SU-DHL-6 (cell line): ENCODE measurements at regions not wholly inside any gene's neighbourhood (a gene's known extent, or its start where the extent isn't known, plus 50 kb on each side); places are given as distances from the start of the nearest gene placed in this dataset.

Experiments used
- H2AFZ ChIP-seq: fragments of 200-600 bp; sonication (generic); 2 replicates; pipeline ENCODE4 v1.6.1; 2014; ENCODE audit warnings: low read depth, mild to moderate bottlenecking, moderate library complexity, mixed read lengths, antibody characterized with exemption, low read length; ENCODE audit not compliant: severe bottlenecking
- H3F3A ChIP-seq: fragments of 200-600 bp; shearing (Covaris generic); 2 replicates; pipeline ENCODE4 v1.6.0; 2016; ENCODE audit warnings: antibody characterized with exemption, mild to moderate bottlenecking; ENCODE audit not compliant: insufficient read depth
- H3K27ac ChIP-seq: fragments of 200-600 bp; sonication (generic); 2 replicates; pipeline ENCODE4 v1.5.1; 2016; ENCODE audit warnings: low read depth, mild to moderate bottlenecking, low read length, moderate library complexity, mixed read lengths
- H3K27me3 ChIP-seq: fragments of 200-600 bp; sonication (generic), shearing (Covaris generic); 2 replicates; pipeline ENCODE4 v1.6.0; 2014; ENCODE audit warnings: mild to moderate bottlenecking, low read length
- H3K36me3 ChIP-seq: fragments of 200-600 bp; sonication (generic); 2 replicates; pipeline ENCODE4 v1.6.1; 2014; ENCODE audit warnings: mild to moderate bottlenecking, low read length, mixed read lengths
- H3K4me2 ChIP-seq: fragments of 300-600, 200-600 bp; shearing (Covaris generic), sonication (generic); 2 replicates; pipeline ENCODE4 v1.6.0; 2014; ENCODE audit warnings: low read length, low read depth, mild to moderate bottlenecking; ENCODE audit not compliant: poor library complexity, severe bottlenecking
- H3K4me3 ChIP-seq: fragments of 200-600 bp; sonication (generic); 2 replicates; pipeline ENCODE4 v1.5.1; 2014; ENCODE audit warnings: antibody characterized with exemption, low read length, mild to moderate bottlenecking, mixed read lengths; ENCODE audit not compliant: insufficient read depth, poor library complexity, severe bottlenecking
- H3K79me2 ChIP-seq: fragments of 200-600 bp; sonication (generic); 2 replicates; pipeline ENCODE4 v1.6.1; 2014; ENCODE audit warnings: mild to moderate bottlenecking, low read length, moderate library complexity; ENCODE audit not compliant: insufficient read depth
- H3K9ac ChIP-seq: fragments of 200-600 bp; sonication (generic); 2 replicates; pipeline ENCODE4 v1.7.0; 2014; ENCODE audit warnings: mild to moderate bottlenecking, low read length
- H3K9me2 ChIP-seq: fragments of 200-600 bp; sonication (generic); replicated peaks from 2 replicates; pipeline ENCODE4 v1.6.1; 2014; ENCODE audit warnings: low read length; ENCODE audit not compliant: insufficient read depth
- H3K9me3 ChIP-seq: fragments of 200-600 bp; sonication (generic); 2 replicates; pipeline ENCODE4 v1.6.1; 2014; ENCODE audit warnings: low read length, mixed read lengths; ENCODE audit not compliant: insufficient read depth
- H4K20me1 ChIP-seq: fragments of 200-600 bp; sonication (generic); 2 replicates; pipeline ENCODE4 v1.6.1; 2014; ENCODE audit warnings: low read depth, mild to moderate bottlenecking, antibody characterized with exemption, low read length, moderate library complexity, mixed read lengths
- CTCF ChIP-seq: fragments of 200-600 bp; sonication (generic); IDR thresholded peaks from one replicate; pipeline ENCODE4 v1.5.1; 2017; ENCODE audit warnings: antibody characterized with exemption, mild to moderate bottlenecking, low read length, moderate library complexity; ENCODE audit not compliant: insufficient read depth, poor library complexity, severe bottlenecking
- EZH2phosphoT487 ChIP-seq: fragments of 200-600 bp; sonication (generic), shearing (Covaris generic); conservative IDR thresholded peaks from 2 replicates; pipeline ENCODE4 v1.6.1; 2018; ENCODE audit warnings: mild to moderate bottlenecking, antibody characterized with exemption, low read length, moderate library complexity, mixed read lengths

DNA sequence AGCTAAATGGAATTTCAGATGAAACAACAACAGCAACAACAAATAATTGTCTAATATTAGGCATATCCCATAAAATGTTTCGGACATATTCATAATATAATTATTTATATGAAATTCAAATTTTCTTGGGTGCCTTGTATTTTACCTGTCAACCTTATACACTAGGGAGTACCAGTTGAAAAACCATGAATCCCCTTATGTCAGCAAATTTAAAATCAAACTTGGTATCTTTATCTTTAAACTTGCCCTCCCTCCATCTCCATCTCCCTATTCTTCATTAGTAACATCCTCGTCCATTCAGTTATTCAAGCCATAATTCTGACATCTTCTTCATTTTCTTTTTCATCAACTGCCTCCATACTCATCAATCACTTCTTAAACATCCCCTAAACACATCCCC, 974.5 kb upstream of the HS3ST1 start:
- H4K20me1 ChIP-seq = no peaks in the 10 kb centered on the region
- no peaks in the 10 kb centered on the region for H3K9me2 ChIP-seq
- H3K27me3 ChIP-seq = no peaks in the 10 kb centered on the region
- no peaks in the 10 kb centered on the region for H3F3A ChIP-seq
- H3K27ac ChIP-seq = no peak overlapping the region
- H3K4me2 ChIP-seq = no peak overlapping the region
- no peak overlapping the region for H3K4me3 ChIP-seq
- H3K79me2 ChIP-seq = no peaks in the 10 kb centered on the region
- no peak overlapping the region for H3K9ac ChIP-seq
- H3K9me3 ChIP-seq = no peaks in the 10 kb centered on the region
- H2AFZ ChIP-seq = no peak overlapping the region
- H3K36me3 ChIP-seq = no peaks in the 10 kb centered on the region
- TF ChIP-seq CTCF (no peak), EZH2phosphoT487 (no peak)

DNA sequence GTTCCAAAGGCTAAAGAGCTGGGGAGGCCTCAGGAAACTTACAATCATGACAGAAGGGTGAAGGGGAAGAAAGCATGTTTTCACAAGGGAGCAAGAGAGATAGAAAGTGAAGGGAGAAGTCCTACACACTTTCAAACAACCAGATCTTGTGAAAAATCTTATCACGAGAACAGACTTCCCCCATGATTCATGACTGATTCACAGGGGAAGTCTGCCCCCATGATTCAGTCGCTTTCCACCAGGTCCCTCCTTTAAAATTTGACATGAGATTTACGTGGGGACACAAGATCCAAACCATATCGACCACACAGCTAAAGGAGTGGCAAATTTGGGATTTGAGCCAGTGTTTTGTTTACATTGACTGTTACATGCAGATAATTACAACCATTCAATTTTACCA, 971.1 kb upstream of the HS3ST1 start:
- Histone ChIP-seq H3K27me3 (no peaks in the 10 kb centered on the region), H3K36me3 (no peaks in the 10 kb centered on the region), H3K27ac (no peak overlapping the region), H3K9ac (no peak overlapping the region), H3K4me2 (no peak overlapping the region), H2AFZ (no peak overlapping the region), H3K4me3 (no peak overlapping the region), H3K9me3 (no peaks in the 10 kb centered on the region), H3K9me2 (no peaks in the 10 kb centered on the region), H3K79me2 (no peaks in the 10 kb centered on the region), H3F3A (no peaks in the 10 kb centered on the region), H4K20me1 (no peaks in the 10 kb centered on the region)
- TF ChIP-seq CTCF = no peak
- TF ChIP-seq EZH2phosphoT487 = no peak

- Histone ChIP-seq H3K9me3 (no peaks in the 10 kb centered on the region), H3F3A (no peaks in the 10 kb centered on the region), H4K20me1 (no peaks in the 10 kb centered on the region), H3K4me2 (no peak overlapping the region), H3K79me2 (no peaks in the 10 kb centered on the region), H3K4me3 (no peak overlapping the region), H3K36me3 (no peaks in the 10 kb centered on the region), H3K27ac (no peak overlapping the region), H3K27me3 (no peaks in the 10 kb centered on the region), H3K9ac (no peak overlapping the region), H3K9me2 (no peaks in the 10 kb centered on the region), H2AFZ (no peak overlapping the region)
- TF ChIP-seq CTCF (no peak), EZH2phosphoT487 (no peak)
Measured at GRCh38 chr4:12393631-12394262, 965.1 kb upstream of the HS3ST1 start.

DNA sequence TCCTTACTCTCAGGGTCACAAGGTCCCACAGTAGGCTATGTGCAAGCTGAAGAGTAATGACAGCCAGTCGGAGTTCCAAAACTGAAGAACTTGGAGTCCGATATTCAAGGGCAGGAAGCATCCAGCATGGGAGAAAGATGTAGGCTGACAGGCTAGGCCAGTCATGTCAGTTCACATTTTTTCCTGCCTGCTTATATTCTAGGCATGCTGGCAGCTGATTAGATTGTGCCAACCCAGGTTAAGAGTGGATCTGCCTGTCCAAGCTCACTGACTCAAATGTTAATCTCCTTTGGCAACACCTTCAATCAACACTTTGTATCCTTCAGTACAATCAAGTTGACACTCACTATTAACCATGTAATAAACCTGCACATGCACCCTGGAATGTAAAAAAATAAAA, 960.9 kb upstream of the HS3ST1 start:
- Histone ChIP-seq H2AFZ (no peak overlapping the region), H3K9ac (no peak overlapping the region), H4K20me1 (no peaks in the 10 kb centered on the region), H3K9me3 (no peaks in the 10 kb centered on the region), H3K79me2 (no peaks in the 10 kb centered on the region), H3F3A (no peaks in the 10 kb centered on the region), H3K9me2 (no peaks in the 10 kb centered on the region), H3K36me3 (no peaks in the 10 kb centered on the region), H3K27me3 (no peaks in the 10 kb centered on the region), H3K27ac (no peak overlapping the region), H3K4me3 (no peak overlapping the region), H3K4me2 (no peak overlapping the region)
- TF ChIP-seq EZH2phosphoT487 = no peak
- no peak for TF ChIP-seq CTCF
